KBM-7 (cell line): ENCODE measurements at regions not wholly inside any gene's neighbourhood (a gene's known extent, or its start where the extent isn't known, plus 50 kb on each side); places are given as distances from the start of the nearest gene placed in this dataset.

ENCODE experiments used
- DNase-seq: peaks from one replicate; pipeline ENCODE4 v3.0.0-alpha.2; 2015
- in situ Hi-C: fragments of 300-500 bp; cut with MboI; formaldehyde crosslinking; loops from 2 replicates; pipeline ENCODE4 v1.14.3; 2020; ENCODE audit warnings: low sequenced_read_pairs, low pct_unique_long_range_greater_than_20kb, mixed read lengths

- DNase-seq = no peak
- in situ Hi-C loops = no loop called here
Measured at GRCh38 chr12:107219301-107219700, 126.0 kb upstream of the CRY1 start.

- in situ Hi-C loops = no loop called here
Measured at GRCh38 chr12:107221913-107222312, 128.6 kb upstream of the CRY1 start.

GRCh38 chr12:107223821-107224220 is 130.5 kb upstream of the CRY1 start:
- DNase-seq = no peak
- in situ Hi-C loops = no loop called here

More at GRCh38 chr12:107221913-107222312, 128.6 kb upstream of the CRY1 start:
- no peak for DNase-seq

- in situ Hi-C loops = no loop called here
- no peak for DNase-seq
Measured at GRCh38 chr12:107225635-107226034, 132.3 kb upstream of the CRY1 start.

- in situ Hi-C loops = no loop called here
- DNase-seq = no peak
Measured at GRCh38 chr12:107226126-107226525, 132.8 kb upstream of the CRY1 start.

GRCh38 chr12:107228076-107228475 is 134.7 kb upstream of the CRY1 start:
- in situ Hi-C loops = no loop called here
- no peak for DNase-seq

- no peak for DNase-seq
- in situ Hi-C loops = no loop called here
Measured at GRCh38 chr12:107229827-107230226, 136.5 kb upstream of the CRY1 start.

GRCh38 chr12:107231303-107231702 is 138.0 kb upstream of the CRY1 start:
- in situ Hi-C loops = no loop called here
- DNase-seq = no peak

GRCh38 chr12:107233551-107233950 is 140.2 kb upstream of the CRY1 start:
- in situ Hi-C loops = no loop called here
- DNase-seq = no peak

- in situ Hi-C loops = no loop called here
- no peak for DNase-seq
Measured at GRCh38 chr12:107235600-107235999, 142.3 kb upstream of the CRY1 start.

- in situ Hi-C loops = no loop called here
- DNase-seq = no peak
Measured at GRCh38 chr12:107236824-107237511, 143.6 kb upstream of the CRY1 start.

- in situ Hi-C loops = no loop called here
- DNase-seq = no peak
Measured at GRCh38 chr12:107238296-107238695, 144.9 kb upstream of the CRY1 start.

GRCh38 chr12:107241411-107241810 is 148.1 kb upstream of the CRY1 start:
- no peak for DNase-seq
- in situ Hi-C loops = no loop called here

- in situ Hi-C loops = no loop called here
- no peak for DNase-seq
Measured at GRCh38 chr12:107242189-107242588, 148.8 kb upstream of the CRY1 start.

GRCh38 chr12:107243341-107243740 is 150.0 kb upstream of the CRY1 start:
- DNase-seq = no peak
- in situ Hi-C loops = no loop called here

GRCh38 chr12:107244584-107244983 is 151.2 kb upstream of the CRY1 start:
- in situ Hi-C loops = no loop called here
- no peak for DNase-seq

GRCh38 chr12:107247650-107248049 is 154.3 kb upstream of the CRY1 start:
- in situ Hi-C loops = no loop called here
- DNase-seq = no peak

GRCh38 chr12:107248187-107248586 is 154.8 kb upstream of the CRY1 start:
- in situ Hi-C loops = no loop called here

GRCh38 chr12:107251288-107251687 is 157.9 kb upstream of the CRY1 start:
- in situ Hi-C loops = no loop called here
- DNase-seq = no peak

More at GRCh38 chr12:107248187-107248586, 154.8 kb upstream of the CRY1 start:
- DNase-seq = no peak

GRCh38 chr12:107253361-107253760 is 160.0 kb upstream of the CRY1 start:
- no peak for DNase-seq
- in situ Hi-C loops = no loop called here

- in situ Hi-C loops = no loop called here
- DNase-seq = no peak
Measured at GRCh38 chr12:107254258-107254856, 161.0 kb upstream of the CRY1 start.
